IPS DF 6.9 (cell line): ENCODE measurements at regions not wholly inside any gene's neighbourhood (a gene's known extent, or its start where the extent isn't known, plus 50 kb on each side); places are given as distances from the start of the nearest gene placed in this dataset.
"Not testable (repeated sequence)": the region's sequence is repeated elsewhere in the genome, so short reads cannot be mapped to it uniquely, and the experiment has no call there.

Experiments used
- DNase-seq: peaks from one replicate; pipeline ENCODE4 v3.0.0-alpha.2; 2013; ENCODE audit warnings: low read depth, low spot score
- H3K27ac ChIP-seq: one replicate; pipeline ENCODE4 v1.5.1; 2013; ENCODE audit warnings: low read length, control low read depth
- H3K27me3 ChIP-seq: 2 replicates; pipeline ENCODE4 v1.6.1; 2013; ENCODE audit warnings: mild to moderate bottlenecking, low read length; ENCODE audit not compliant: control insufficient read depth, insufficient read depth
- H3K36me3 ChIP-seq: 2 replicates; pipeline ENCODE4 v1.6.1; 2013; ENCODE audit warnings: low read length; ENCODE audit not compliant: control insufficient read depth, insufficient read depth
- H3K4me1 ChIP-seq: 2 replicates; pipeline ENCODE4 v1.6.1; 2013; ENCODE audit warnings: low read length; ENCODE audit not compliant: control insufficient read depth, insufficient read depth
- H3K4me3 ChIP-seq: 2 replicates; pipeline ENCODE4 v1.5.1; 2013; ENCODE audit warnings: mild to moderate bottlenecking, low read length
- H3K9me3 ChIP-seq: 2 replicates; pipeline ENCODE4 v1.6.1; 2013; ENCODE audit warnings: low read length, inconsistent platforms; ENCODE audit not compliant: control insufficient read depth, insufficient read depth
- WGBS: extraction: QIAGEN DNeasy Blood & Tissue Kit; methylation state at CpG from one replicate; pipeline ENCODE4 v1.1.7; 2013; ENCODE audit warnings: mixed read lengths, missing lambda C conversion rate; ENCODE audit not compliant: insufficient read length, insufficient coverage; 5-methylcytosine and 5-hydroxymethylcytosine counted together

DNA sequence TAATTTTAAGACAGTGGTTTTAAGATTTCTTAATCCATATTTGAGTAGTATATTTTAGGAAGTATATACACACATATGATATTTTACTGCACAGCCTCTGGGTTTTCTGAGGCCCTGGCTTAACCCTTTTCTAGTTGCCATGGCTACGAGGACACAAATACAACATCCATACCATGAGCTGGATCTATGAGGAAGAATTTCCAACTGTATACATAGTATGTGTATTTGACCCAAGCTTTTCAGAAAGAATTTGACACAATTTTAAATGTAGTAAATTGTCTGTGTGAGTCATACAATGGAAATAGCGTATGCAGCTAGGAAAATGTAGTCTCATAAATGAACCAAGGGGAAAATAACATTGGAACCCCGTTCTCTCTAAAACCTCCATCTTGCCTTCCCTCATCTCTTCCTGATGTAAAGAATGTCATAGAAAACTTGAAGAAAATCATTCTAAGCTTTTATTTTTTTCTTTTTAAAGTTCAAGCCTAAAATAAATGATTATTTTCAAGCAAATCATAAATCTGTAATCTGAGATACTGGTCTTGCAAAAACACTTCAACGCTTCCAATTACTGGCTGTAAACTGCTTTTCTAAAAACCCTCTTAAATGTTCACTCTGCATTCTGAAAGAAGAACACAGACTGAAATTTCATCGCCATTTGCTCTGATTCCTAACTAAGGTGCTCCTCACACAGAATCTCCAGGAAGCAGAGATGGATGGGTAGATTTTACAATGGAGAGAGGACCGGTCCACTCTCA, 172.4 kb downstream of the LACC1 start:
- no CpG with 5 or more reads among the region's 6 CpGs for WGBS
- no peak for DNase-seq
- Histone ChIP-seq H3K27me3 (no peaks in the 10 kb centered on the region), H3K4me3 (no peak overlapping the region), H3K36me3 (no peaks in the 10 kb centered on the region), H3K4me1 (peaks cover 6% of the 10 kb centered on the region; the same call in 1 of the 2 replicates), H3K9me3 (no peaks in the 10 kb centered on the region), H3K27ac (no peak overlapping the region)

DNA sequence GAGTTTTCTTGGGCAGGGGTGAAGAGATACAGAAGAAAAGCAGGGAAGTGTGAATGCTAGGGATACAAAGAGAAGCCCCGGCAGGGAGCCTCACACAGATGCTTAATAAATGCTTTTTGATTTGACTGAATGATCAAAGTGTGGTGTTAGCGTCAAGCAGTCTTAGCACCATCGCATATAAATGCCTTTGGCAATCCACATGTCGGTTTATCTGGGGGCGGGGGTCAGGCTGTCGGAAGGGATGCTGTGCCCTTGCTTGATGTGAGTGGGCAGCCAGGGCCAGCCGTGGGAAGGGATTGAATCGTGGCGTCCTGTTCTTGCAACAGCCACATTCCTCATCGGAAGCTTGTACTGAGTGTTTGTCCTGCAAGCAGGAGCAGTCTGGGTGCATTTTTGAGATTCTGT, 173.1 kb downstream of the LACC1 start:
- WGBS, result no CpG with 5 or more reads among the region's 10 CpGs
- no peak for DNase-seq
- H3K4me3 ChIP-seq, result no peak overlapping the region
- H3K27ac ChIP-seq, result no peak overlapping the region
- no peaks in the 10 kb centered on the region for H3K27me3 ChIP-seq
- no peaks in the 10 kb centered on the region for H3K36me3 ChIP-seq
- peaks cover 6% of the 10 kb centered on the region; the same call in 1 of the 2 replicates for H3K4me1 ChIP-seq
- H3K9me3 ChIP-seq, result no peaks in the 10 kb centered on the region

DNA sequence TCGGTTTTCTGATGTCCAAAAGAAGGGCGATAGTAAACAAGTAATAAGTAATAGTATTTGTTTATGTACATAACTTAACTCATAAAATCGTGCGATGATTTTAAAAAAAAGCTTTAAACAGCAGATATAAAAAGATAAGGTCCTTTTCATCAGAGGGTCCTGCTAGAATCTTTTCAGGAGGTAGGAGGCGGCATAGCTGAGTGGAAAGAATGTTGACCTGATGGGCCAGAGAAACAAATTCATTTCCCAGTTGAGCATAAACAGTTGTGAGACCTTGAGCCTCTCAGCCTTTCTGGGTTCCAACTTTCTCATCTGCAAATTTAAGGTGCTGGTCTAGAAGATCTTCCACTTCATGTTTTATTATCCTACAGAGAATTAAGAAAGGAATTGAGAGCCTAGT, 173.5 kb downstream of the LACC1 start:
- Histone ChIP-seq H3K4me3 (no peak overlapping the region), H3K36me3 (no peaks in the 10 kb centered on the region), H3K27ac (no peak overlapping the region), H3K4me1 (peaks cover 6% of the 10 kb centered on the region; the same call in 1 of the 2 replicates), H3K27me3 (no peaks in the 10 kb centered on the region), H3K9me3 (no peaks in the 10 kb centered on the region)
- no CpG with 5 or more reads among the region's 5 CpGs for WGBS
- no peak for DNase-seq

DNA sequence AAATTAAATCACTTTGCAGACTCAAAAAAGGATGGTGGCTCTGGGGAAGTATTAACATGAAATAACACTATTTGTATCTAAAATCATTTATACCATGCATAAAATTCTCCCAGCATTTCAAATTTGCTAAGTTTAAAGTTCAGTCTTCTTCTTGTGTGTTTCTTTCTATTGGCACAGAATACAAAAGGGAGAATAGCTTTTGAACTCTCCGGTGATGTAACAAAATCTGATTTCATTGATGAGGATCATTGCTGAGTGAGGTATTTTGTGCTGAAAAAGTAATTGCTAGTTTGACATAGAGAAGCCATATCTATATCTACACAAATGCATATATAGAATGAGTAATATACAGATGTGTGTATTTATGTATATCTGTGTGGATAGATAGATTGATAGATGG, 174.8 kb downstream of the LACC1 start:
- Histone ChIP-seq H3K36me3 (no peaks in the 10 kb centered on the region), H3K27me3 (peaks cover 1% of the 10 kb centered on the region; the same call in 1 of the 2 replicates), H3K4me1 (peaks cover 6% of the 10 kb centered on the region; the same call in 1 of the 2 replicates), H3K4me3 (no peak overlapping the region), H3K9me3 (no peaks in the 10 kb centered on the region), H3K27ac (no peak overlapping the region)
- DNase-seq, result no peak
- WGBS, result no CpG with 5 or more reads among the region's 1 CpG

DNA sequence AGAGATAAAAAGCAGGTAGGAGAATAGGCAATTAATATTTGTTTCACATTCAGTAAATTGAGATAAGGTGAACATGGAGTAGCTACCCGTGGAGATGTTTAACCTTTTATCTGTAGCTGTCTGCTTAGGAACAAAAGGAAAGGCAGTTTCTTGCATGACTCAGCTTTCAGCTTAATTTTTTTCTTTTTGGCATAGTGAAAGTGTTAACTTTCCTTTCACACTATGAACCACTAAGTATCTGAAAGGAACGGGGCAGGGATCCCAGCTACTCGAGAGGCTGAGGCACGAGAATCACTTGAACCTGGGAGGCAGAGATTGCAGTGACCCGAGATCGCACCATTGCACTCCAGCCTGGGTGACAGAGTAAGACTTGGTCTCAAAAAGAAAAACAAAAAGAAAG, 176.0 kb downstream of the LACC1 start:
- no CpG with 5 or more reads among the region's 6 CpGs for WGBS
- not testable (repeated sequence) for H3K27ac ChIP-seq, H3K4me1 ChIP-seq, H3K36me3 ChIP-seq, H3K9me3 ChIP-seq, H3K27me3 ChIP-seq, DNase-seq, H3K4me3 ChIP-seq

DNA sequence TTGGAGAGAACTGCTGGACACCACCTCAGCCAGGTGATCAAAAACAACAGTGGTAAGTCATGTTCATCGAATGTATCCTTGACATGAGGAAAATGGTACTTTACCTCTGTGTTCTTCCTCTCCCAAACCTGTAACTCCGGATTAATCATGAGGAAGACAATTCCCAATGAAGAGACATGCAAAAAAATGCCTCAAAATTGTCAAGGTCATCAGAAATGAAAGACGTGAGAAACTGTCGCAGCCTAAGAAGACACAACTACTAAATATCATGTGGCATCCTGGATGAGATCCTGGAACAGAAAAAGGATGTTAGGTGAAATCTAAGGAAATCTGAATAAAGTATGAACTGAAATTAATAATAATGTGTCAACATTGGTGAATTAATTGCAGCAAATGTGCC, 178.4 kb downstream of the LACC1 start:
- no peak overlapping the region for H3K27ac ChIP-seq
- no CpG with 5 or more reads among the region's 4 CpGs for WGBS
- no peaks in the 10 kb centered on the region for H3K9me3 ChIP-seq
- no peak for DNase-seq
- peaks cover 1% of the 10 kb centered on the region; the same call in 1 of the 2 replicates for H3K27me3 ChIP-seq
- no peak overlapping the region for H3K4me3 ChIP-seq
- H3K4me1 ChIP-seq, result peaks cover 4% of the 10 kb centered on the region; the same call in 1 of the 2 replicates
- H3K36me3 ChIP-seq, result no peaks in the 10 kb centered on the region

DNA sequence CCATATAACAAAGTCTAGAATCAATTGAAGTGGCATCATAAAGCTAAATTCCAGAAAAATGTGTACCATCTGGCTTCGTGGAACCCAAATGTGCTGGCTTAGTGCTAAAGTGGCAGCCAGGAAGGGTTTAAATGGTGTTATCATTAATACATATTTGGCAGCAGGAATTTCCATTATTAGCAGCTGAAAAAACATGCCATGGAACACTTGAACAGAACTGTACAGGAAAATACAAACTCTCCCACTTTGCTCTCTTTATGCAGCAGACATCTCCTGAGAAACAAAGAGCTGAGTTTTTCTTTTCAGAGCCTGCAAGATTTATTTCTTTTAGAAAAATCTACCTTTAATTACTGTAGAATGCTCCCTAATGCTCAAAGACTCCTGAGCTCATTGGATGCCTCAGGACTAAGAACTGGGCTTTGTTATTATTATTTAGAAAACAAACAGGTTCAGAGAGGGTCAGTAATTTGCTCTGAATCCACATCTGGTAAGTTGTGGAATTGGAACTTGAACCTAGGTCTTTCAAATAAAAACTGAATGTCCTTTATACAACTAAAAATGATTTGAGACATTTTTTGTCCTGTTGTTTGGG, 179.0 kb downstream of the LACC1 start:
- WGBS, result no CpG with 5 or more reads among the region's 1 CpG
- H3K27ac ChIP-seq, result no peak overlapping the region
- H3K4me3 ChIP-seq, result no peak overlapping the region
- H3K36me3 ChIP-seq, result no peaks in the 10 kb centered on the region
- no peak for DNase-seq
- H3K9me3 ChIP-seq, result no peaks in the 10 kb centered on the region
- peaks cover 1% of the 10 kb centered on the region; the same call in 1 of the 2 replicates for H3K27me3 ChIP-seq
- H3K4me1 ChIP-seq, result peaks cover under 1% of the 10 kb centered on the region; the same call in 1 of the 2 replicates

DNA sequence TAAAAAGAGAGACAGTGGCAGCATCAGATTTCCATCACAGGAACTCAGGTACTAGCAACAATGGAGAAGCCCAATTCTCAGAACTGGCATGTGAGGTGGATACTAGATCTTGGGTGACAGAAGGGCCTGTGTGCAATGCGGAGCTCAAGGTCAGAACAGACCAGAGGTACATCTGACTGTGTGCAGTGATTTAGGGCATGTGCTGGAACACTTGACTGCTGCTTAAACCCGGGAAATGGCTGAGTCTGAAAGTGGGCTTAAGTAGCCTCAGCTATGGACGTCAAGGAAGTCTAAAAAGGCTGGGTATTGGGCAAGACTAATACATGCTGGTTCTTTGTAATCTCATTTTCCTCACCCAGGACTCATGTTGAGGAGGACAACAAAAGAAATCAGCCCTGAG, 182.2 kb downstream of the LACC1 start:
- H3K36me3 ChIP-seq, result no peaks in the 10 kb centered on the region
- no peak for DNase-seq
- no peaks in the 10 kb centered on the region for H3K4me1 ChIP-seq
- no peaks in the 10 kb centered on the region for H3K9me3 ChIP-seq
- H3K27me3 ChIP-seq, result peaks cover 1% of the 10 kb centered on the region; the same call in 1 of the 2 replicates
- no CpG with 5 or more reads among the region's 3 CpGs for WGBS
- H3K27ac ChIP-seq, result no peak overlapping the region
- H3K4me3 ChIP-seq, result no peak overlapping the region

DNA sequence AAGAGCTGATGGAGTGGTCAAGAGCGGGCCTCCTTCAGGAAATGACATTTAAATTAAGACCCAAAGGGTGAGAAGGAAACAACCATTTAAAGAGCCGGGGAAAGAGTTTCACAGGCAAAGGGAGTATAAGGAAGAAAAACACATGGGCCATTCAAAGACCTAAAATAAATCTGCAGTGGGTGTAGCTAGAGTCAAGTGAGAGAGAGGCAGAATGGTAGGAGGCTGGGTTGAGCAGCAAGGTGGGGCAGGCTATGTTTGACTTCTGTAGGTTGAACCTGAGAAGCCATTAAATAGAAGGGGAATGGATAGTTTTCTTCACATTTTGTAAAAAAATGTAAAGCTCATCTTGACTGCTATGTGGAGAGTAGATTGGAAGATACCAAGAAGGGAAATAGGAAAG, 183.8 kb downstream of the LACC1 start:
- DNase-seq, result no peak
- H3K27me3 ChIP-seq, result peaks cover 1% of the 10 kb centered on the region; the same call in 1 of the 2 replicates
- no CpG with 5 or more reads among the region's 2 CpGs for WGBS

DNA sequence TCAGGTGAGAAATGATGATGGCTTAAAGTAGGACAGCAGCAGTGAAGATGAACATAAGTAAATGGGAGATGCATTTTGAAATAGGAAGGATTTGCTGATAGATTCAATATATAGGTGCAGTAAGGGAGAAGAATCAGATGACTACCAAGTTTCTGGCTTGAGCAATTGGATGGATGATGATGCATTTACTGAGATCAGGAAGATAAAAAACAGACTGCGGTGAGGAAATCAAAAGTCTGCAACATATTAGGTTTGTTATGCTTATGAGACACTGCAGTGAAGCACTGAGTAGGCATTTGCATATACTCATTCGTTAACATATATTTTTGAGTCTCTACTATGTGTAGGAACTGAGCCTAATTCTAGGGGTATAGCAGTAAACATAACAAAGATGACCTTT, 184.2 kb downstream of the LACC1 start:
- no peak overlapping the region for H3K27ac ChIP-seq
- WGBS, result no CpG with 5 or more reads among the region's 2 CpGs

More for the DNA sequence above, 183.8 kb downstream of the LACC1 start:
- Histone ChIP-seq H3K9me3 (no peaks in the 10 kb centered on the region), H3K4me3 (no peak overlapping the region), H3K36me3 (no peaks in the 10 kb centered on the region), H3K27ac (no peak overlapping the region), H3K4me1 (no peaks in the 10 kb centered on the region)

More for the DNA sequence above, 184.2 kb downstream of the LACC1 start:
- DNase-seq, result no peak
- Histone ChIP-seq H3K4me1 (no peaks in the 10 kb centered on the region), H3K36me3 (no peaks in the 10 kb centered on the region), H3K27me3 (no peaks in the 10 kb centered on the region), H3K9me3 (no peaks in the 10 kb centered on the region), H3K4me3 (no peak overlapping the region)
